ENCODE measurements at regions not wholly inside any gene's neighbourhood (a gene's known extent, or its start where the extent isn't known, plus 50 kb on each side); places are given as distances from the start of the nearest gene placed in this dataset.

DNA sequence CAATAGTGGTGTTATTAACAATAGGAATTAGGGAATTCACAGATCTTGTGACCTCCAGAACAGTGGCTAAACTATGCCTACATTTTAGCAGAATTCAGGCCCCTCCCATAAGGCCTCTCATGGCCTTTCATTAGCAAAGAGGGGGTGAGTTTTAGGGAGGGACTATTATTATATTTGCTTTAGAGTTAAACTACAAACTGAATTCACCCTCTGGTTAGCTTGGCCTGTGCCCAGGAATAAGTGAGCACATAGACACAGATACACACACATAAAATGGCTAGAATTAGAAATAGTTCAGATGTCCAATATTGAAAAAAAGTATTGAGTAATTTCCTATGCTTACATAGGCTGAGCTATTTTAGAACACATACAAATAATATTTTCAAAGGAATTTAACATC is 818.8 kb upstream of the COBL start:
- H3K4me1 ChIP-seq: no peaks in the 10 kb centered on the region
- H3K27ac ChIP-seq: no peak overlapping the region
- intact Hi-C loops (cut with DNase I): no loop called here
- TF ChIP-seq, protein P1, sequence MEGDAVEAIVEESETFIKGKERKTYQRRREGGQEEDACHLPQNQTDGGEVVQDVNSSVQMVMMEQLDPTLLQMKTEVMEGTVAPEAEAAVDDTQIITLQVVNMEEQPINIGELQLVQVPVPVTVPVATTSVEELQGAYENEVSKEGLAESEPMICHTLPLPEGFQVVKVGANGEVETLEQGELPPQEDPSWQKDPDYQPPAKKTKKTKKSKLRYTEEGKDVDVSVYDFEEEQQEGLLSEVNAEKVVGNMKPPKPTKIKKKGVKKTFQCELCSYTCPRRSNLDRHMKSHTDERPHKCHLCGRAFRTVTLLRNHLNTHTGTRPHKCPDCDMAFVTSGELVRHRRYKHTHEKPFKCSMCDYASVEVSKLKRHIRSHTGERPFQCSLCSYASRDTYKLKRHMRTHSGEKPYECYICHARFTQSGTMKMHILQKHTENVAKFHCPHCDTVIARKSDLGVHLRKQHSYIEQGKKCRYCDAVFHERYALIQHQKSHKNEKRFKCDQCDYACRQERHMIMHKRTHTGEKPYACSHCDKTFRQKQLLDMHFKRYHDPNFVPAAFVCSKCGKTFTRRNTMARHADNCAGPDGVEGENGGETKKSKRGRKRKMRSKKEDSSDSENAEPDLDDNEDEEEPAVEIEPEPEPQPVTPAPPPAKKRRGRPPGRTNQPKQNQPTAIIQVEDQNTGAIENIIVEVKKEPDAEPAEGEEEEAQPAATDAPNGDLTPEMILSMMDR (IDR thresholded peaks at IDR 0.05): no peak
- no peak for TF ChIP-seq POLR2A (IDR thresholded peaks at IDR 0.05)
- no peak for DNase-seq
- no peak overlapping the region for H3K4me3 ChIP-seq (replicated peaks in 1 of 3)
- no peaks in the 10 kb centered on the region for H3K9me3 ChIP-seq
- no peaks in the 10 kb centered on the region for H3K36me3 ChIP-seq
- no peaks in the 10 kb centered on the region for H3K27me3 ChIP-seq

DNA sequence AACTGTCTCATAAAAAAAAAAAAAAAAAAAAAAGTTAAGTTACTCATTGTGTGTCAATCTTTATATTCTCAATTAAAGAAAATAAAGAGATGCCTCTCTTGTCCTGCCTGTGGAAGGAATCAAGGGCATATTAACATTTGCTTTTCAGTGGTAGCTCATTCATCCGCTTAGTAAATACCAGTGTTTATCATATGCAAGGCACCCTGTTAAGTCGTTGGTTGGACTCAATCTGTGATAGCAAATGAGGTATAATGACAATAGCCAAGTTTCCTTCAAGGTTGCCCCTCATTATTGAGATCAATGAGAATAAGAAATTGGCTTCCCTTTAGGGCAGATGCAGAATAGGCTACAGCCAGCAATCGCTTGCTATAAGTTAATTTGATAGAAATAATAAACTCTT is 812.7 kb upstream of the COBL start:
- H3K4me3 ChIP-seq (replicated peaks in 1 of 3): no peak overlapping the region
- whole genome bisulfite sequencing, 2 donors: 71 to 74% methylated on average over 3 of the region's 3 CpGs
- H3K36me3 ChIP-seq: no peaks in the 10 kb centered on the region
- TF ChIP-seq, protein P1 (IDR thresholded peaks at IDR 0.05): no peak
- no peak for TF ChIP-seq POLR2A (IDR thresholded peaks at IDR 0.05)
- intact Hi-C loops (cut with DNase I): no loop called here
- H3K27me3 ChIP-seq: no peaks in the 10 kb centered on the region
- no peak for DNase-seq
- H3K9me3 ChIP-seq: no peaks in the 10 kb centered on the region
- no peak overlapping the region for H3K27ac ChIP-seq
- H3K4me1 ChIP-seq: no peaks in the 10 kb centered on the region

DNA sequence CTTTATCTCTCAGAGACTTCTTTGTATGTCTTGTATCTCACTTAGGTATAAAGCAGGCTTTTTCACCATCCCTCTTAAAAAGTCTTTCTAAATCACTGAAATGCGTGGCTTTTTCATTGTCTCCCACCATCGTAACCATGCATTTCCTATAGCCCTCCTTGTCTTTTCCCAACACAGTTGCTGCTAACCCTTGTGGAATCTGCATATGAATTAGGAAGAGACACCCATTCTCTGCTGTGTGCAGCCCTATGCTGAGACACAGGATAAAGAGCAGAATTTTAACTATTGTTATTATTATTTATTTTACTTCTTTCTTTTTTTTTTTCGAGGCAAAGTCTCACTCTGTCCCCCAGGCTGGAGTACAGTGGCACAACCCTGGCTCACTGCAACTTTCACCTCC is 804.3 kb upstream of the COBL start:
- WGBS, 2 donors: 56 to 58% methylated on average over 3 of the region's 3 CpGs

DNA sequence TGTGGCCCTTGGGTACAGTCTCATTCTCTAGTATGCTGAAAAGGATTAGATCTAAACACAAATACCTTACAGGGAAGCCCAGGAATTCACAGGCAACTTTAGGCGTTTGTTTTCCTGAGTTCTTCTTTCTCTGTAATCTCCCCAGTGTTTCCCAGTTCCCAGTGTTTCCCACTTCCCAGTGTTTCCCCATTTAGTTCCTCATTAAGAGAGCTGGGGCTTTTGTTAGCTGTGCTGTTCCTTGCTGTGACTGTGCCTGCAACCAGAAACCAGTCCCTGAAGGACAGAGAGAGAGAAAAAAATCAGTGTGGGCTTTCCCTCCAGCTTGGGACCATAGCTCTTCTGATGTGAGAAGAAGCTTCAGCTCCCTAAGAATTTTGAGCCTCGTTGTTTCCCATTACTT is 802.9 kb upstream of the COBL start:
- H3K27ac ChIP-seq: no peak overlapping the region
- no peaks in the 10 kb centered on the region for H3K9me3 ChIP-seq
- no peak overlapping the region for H3K4me3 ChIP-seq (replicated peaks in 1 of 3)
- H3K27me3 ChIP-seq: no peaks in the 10 kb centered on the region
- H3K36me3 ChIP-seq: no peaks in the 10 kb centered on the region
- no peak for TF ChIP-seq POLR2A (IDR thresholded peaks at IDR 0.05)
- TF ChIP-seq, protein P1 (IDR thresholded peaks at IDR 0.05): no peak
- no peak for DNase-seq
- no peaks in the 10 kb centered on the region for H3K4me1 ChIP-seq
- WGBS, 2 donors: 44 to 46% methylated on average over 2 of the region's 2 CpGs
- intact Hi-C loops (cut with DNase I): no loop called here

More for the DNA sequence above, 804.3 kb upstream of the COBL start:
- no peaks in the 10 kb centered on the region for H3K4me1 ChIP-seq
- no peaks in the 10 kb centered on the region for H3K36me3 ChIP-seq
- H3K27me3 ChIP-seq: no peaks in the 10 kb centered on the region
- DNase-seq: no peak
- H3K27ac ChIP-seq: no peak overlapping the region
- H3K9me3 ChIP-seq: no peaks in the 10 kb centered on the region
- intact Hi-C loops (cut with DNase I): no loop called here
- no peak for TF ChIP-seq POLR2A (IDR thresholded peaks at IDR 0.05)
- H3K4me3 ChIP-seq (replicated peaks in 1 of 3): no peak overlapping the region

DNA sequence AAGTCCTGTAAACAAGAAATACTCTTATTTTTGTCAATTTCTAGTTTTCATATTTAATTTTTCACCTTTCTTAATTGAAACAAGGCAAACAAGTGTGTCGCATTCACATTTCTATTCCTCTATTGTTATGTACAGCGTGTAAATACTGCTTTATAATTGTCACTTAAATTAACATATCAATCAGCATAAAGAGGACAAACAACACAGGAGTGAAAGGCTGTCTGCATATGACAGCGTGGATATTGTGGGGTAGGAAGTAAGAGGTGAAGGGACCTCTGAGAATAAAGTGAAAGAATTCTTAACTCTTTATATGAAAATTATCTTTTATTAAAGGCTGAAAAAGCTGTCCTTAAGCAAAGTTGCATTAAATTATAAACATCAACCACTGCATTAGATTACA is 797.9 kb upstream of the COBL start:
- intact Hi-C loops (cut with DNase I): no loop called here

More for the DNA sequence above, 797.9 kb upstream of the COBL start:
- 72 to 74% methylated on average over 3 of the region's 3 CpGs for WGBS, 2 donors
- H3K4me1 ChIP-seq: no peaks in the 10 kb centered on the region
- H3K4me3 ChIP-seq (replicated peaks in 1 of 3): no peak overlapping the region
- no peak for DNase-seq
- no peaks in the 10 kb centered on the region for H3K36me3 ChIP-seq
- H3K27me3 ChIP-seq: no peaks in the 10 kb centered on the region
- H3K9me3 ChIP-seq: no peaks in the 10 kb centered on the region
- no peak for TF ChIP-seq POLR2A (IDR thresholded peaks at IDR 0.05)
- TF ChIP-seq, protein P1 (IDR thresholded peaks at IDR 0.05): no peak
- H3K27ac ChIP-seq: no peak overlapping the region

All from thyroid gland (tissue), 4 donors.